Adipocyte (in vitro differentiated cells): ENCODE measurements at regions not wholly inside any gene's neighbourhood (a gene's known extent, or its start where the extent isn't known, plus 50 kb on each side); places are given as distances from the start of the nearest gene placed in this dataset.
A peak's percentile ranks its signal among the peaks of the same experiment; 100 is the strongest.

ENCODE experiments used
- DNase-seq: peaks from one replicate; pipeline ENCODE4 v3.0.0-alpha.2; 2015; ENCODE audit warnings: low read depth
- H3K27me3 ChIP-seq: replicated peaks from 2 replicates; pipeline ENCODE4 v1.7.0; 2013; ENCODE audit warnings: mild to moderate bottlenecking, low read length, moderate library complexity; ENCODE audit not compliant: control insufficient read depth, insufficient read depth
- H3K36me3 ChIP-seq: 2 replicates; pipeline ENCODE4 v1.7.0; 2013; ENCODE audit warnings: low read length, mild to moderate bottlenecking, moderate library complexity; ENCODE audit not compliant: control insufficient read depth, insufficient read depth, severe bottlenecking
- H3K4me1 ChIP-seq: 2 replicates; pipeline ENCODE4 v1.7.0; 2013; ENCODE audit warnings: mild to moderate bottlenecking, low read length, moderate library complexity; ENCODE audit not compliant: control insufficient read depth, insufficient read depth
- H3K4me3 ChIP-seq: 2 replicates; pipeline ENCODE4 v1.7.0; 2013; ENCODE audit warnings: mild to moderate bottlenecking, low read length, moderate library complexity
- H3K9ac ChIP-seq: 2 replicates; pipeline ENCODE4 v1.7.0; 2013; ENCODE audit warnings: mild to moderate bottlenecking, low read length, moderate library complexity
- H3K9me3 ChIP-seq: 2 replicates; pipeline ENCODE4 v1.7.0; 2013; ENCODE audit warnings: mild to moderate bottlenecking, low read length, moderate library complexity; ENCODE audit not compliant: control insufficient read depth

DNA sequence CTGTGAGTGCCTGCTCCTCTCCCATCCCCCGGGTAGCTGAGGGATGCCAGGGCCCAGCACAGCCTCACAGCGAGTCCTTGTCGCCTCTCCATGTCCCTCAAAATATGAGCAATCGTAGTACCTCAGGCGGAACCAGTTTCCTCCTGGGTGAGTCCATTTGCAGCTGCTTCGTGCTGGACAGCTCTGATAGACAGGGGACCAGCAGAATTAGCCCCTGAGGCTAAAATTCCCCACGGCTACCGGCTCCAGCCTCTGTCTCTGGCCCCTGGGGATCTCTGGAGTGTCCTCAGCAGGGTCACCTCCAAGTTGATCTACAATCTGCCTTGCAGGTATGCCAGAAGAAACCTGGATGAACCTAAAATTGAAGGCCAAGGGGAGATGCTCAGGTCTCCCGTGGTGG, 115.8 kb upstream of the FBXL7 start:
- Histone ChIP-seq H3K9me3 (no peaks in the 10 kb centered on the region), H3K9ac (no peak overlapping the region), H3K36me3 (no peaks in the 10 kb centered on the region), H3K4me1 (no peaks in the 10 kb centered on the region), H3K27me3 (peaks cover 7% of the 10 kb centered on the region), H3K4me3 (no peak overlapping the region)
- DNase-seq = no peak

DNA sequence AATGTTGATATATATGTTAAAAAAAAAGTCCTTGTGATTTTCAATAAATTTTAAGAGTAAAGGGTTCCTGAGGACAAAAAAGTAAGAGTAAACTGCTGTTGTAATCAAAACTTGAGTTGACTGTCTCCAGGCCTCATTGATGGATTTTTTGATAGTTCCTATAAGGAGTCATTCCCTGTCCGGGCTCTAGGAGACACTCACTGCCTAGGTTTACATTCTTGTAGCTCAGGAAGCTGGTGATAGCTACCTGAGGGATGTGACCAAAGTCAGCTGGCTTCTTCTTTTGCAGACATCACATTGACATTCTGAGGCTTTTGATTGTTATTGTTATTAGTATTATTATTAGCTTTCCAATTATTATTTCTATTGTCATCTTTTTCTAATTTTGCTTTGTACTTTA, 116.5 kb upstream of the FBXL7 start:
- no peaks in the 10 kb centered on the region for H3K36me3 ChIP-seq
- H3K27me3 ChIP-seq = peaks cover 7% of the 10 kb centered on the region
- H3K4me1 ChIP-seq = no peaks in the 10 kb centered on the region
- peak; percentile 63 for DNase-seq
- no peak overlapping the region for H3K9ac ChIP-seq
- no peaks in the 10 kb centered on the region for H3K9me3 ChIP-seq
- H3K4me3 ChIP-seq = no peak overlapping the region

DNA sequence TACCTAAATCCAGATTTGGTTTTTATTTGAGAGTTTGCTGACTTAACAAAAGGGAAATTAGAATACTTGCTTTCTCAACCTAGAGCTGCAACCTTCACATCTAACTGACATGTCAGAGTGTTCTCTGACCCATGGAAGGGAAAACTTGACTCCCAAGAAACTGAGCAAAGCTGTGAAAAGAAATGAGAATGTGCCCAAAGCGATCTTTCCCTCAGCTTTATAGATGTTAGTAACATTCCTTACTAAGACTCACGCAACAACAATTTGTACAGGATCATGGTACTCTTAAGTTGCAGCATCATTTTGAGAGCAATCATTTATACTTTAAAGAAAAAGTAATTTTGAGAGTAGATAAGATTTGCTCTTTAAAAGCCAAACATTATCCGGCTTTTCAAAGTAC, 117.0 kb upstream of the FBXL7 start:
- Histone ChIP-seq H3K36me3 (no peaks in the 10 kb centered on the region), H3K4me1 (peaks cover 1% of the 10 kb centered on the region), H3K9ac (no peak overlapping the region), H3K27me3 (peaks cover 7% of the 10 kb centered on the region), H3K9me3 (no peaks in the 10 kb centered on the region), H3K4me3 (no peak overlapping the region)
- DNase-seq = no peak

DNA sequence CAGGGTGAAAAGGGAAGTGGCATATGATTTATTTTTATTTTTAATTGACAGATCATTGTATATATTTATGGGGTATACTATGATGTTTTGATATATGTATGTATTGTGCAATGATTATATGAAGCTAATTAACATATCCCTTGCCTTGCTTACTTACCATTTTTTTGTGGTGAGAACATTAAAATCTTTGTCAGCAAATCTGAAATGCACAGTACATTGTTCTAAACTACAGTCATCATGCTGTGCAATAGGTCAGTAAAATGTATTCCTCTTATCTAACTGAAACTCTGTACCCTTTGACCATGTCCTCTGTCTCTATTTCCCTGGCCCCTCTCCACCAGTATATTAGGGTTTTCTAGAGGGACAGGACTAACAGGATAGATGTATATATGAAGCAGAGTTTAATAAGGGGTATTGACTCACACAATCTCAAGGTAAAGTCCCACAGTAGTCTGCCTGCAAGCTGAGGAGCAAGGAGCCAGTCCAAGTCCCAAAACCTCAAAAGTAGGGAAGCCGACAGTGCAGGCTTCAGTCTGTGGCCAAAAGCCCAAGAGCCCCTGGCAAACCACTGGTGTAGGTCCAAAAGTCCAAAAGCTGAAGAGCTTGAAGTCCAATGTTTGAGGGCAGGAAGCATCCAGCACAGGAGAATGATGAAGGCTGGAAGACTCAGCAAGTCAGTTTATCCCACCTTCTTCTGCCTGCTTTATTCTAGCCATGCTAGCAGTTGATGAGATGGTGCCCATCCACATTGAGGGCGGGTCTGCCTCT, 122.2 kb upstream of the FBXL7 start:
- no peaks in the 10 kb centered on the region for H3K27me3 ChIP-seq
- H3K9ac ChIP-seq = no peak overlapping the region
- no peak for DNase-seq
- H3K9me3 ChIP-seq = no peaks in the 10 kb centered on the region
- H3K4me1 ChIP-seq = peaks cover 27% of the 10 kb centered on the region
- H3K36me3 ChIP-seq = no peaks in the 10 kb centered on the region
- H3K4me3 ChIP-seq = no peak overlapping the region

DNA sequence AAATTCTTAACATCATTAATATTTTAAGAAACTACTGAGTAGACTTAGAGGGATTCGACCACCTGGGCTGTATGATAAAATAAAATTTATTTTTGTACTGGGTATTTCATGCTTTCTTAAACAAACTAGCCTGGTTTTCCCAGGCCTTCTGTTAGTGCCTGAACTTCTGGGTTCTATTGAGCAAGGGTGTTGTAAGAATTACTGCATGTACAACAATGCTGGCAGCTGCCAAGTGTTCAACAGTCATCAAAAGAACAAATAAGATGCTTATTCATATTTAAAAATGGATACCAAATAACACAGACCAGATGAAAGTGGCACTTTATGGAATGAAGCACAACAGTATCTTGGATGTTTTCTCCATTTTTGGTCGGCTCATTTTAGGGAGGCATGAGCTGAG, 123.2 kb upstream of the FBXL7 start:
- no peak for DNase-seq
- H3K4me3 ChIP-seq = peak overlapping the region; percentile 13
- H3K9me3 ChIP-seq = no peaks in the 10 kb centered on the region
- H3K9ac ChIP-seq = peak overlapping the region; percentile 43
- H3K36me3 ChIP-seq = no peaks in the 10 kb centered on the region
- H3K27me3 ChIP-seq = no peaks in the 10 kb centered on the region
- H3K4me1 ChIP-seq = peaks cover 27% of the 10 kb centered on the region

DNA sequence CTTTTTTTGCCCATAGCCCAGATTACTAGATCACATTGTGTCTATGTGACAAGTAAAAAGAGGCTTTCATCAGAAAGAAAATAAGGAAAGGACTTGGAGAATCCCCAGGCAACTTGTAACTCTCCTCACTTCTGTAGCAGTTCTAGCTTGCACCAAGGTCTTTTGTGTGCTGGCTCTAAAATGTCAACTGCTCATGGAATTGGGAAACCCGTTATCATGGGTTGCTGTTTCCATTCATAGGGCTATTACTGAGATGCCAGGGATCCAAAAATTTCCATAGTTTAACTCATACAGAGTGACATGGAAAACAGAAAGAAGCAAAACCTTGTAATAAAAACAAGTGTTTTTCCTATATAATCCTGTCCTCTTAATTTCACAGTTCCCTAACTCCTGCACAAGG, 123.9 kb upstream of the FBXL7 start:
- no peak for DNase-seq
- Histone ChIP-seq H3K4me3 (peak overlapping the region; percentile 13), H3K9ac (peak overlapping the region; percentile 43), H3K9me3 (no peaks in the 10 kb centered on the region), H3K4me1 (peaks cover 27% of the 10 kb centered on the region), H3K36me3 (no peaks in the 10 kb centered on the region), H3K27me3 (no peaks in the 10 kb centered on the region)

DNA sequence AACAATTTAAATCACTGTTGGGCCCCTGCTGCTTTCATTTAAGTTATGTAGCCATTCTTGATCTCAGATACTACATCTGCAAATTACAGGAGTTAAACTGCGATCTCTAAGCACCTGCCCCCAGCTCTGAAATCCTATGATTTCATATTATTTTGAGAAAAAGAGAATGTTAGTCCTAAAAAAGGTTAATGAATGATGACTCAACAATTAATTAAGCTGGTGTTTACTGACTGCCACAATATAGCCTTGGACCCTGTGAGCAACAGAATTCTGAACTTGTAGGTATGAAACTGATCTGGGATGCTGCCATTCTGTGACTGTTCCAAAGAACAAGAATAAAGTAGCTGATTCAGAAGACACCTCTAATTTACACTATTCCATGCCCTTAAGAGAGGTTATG, 124.4 kb upstream of the FBXL7 start:
- no peak overlapping the region for H3K9ac ChIP-seq
- H3K4me3 ChIP-seq = no peak overlapping the region
- no peaks in the 10 kb centered on the region for H3K9me3 ChIP-seq
- no peak for DNase-seq
- no peaks in the 10 kb centered on the region for H3K36me3 ChIP-seq
- no peaks in the 10 kb centered on the region for H3K27me3 ChIP-seq
- peaks cover 27% of the 10 kb centered on the region for H3K4me1 ChIP-seq

DNA sequence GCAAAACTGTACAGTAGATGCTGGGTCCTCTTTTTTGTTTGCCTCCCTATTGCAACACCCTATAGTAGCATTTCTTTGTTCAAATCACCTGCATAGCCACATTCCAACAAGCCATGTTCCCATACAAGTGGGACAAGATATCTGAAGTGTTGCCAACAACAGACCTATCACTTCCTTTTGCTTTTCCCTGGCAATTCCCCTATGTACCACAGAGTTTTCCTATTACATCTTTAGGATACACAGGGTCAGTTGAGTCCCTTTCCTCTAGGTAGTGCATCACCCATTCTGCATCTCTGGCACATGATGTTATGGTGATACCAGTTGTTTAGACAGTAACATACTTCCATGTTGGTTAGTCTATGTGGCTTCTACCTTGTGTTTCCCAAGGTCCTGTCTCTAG, 125.1 kb upstream of the FBXL7 start:
- DNase-seq = no peak
- Histone ChIP-seq H3K27me3 (no peaks in the 10 kb centered on the region), H3K36me3 (no peaks in the 10 kb centered on the region), H3K4me3 (no peak overlapping the region), H3K9me3 (no peaks in the 10 kb centered on the region), H3K4me1 (peaks cover 27% of the 10 kb centered on the region), H3K9ac (no peak overlapping the region)

DNA sequence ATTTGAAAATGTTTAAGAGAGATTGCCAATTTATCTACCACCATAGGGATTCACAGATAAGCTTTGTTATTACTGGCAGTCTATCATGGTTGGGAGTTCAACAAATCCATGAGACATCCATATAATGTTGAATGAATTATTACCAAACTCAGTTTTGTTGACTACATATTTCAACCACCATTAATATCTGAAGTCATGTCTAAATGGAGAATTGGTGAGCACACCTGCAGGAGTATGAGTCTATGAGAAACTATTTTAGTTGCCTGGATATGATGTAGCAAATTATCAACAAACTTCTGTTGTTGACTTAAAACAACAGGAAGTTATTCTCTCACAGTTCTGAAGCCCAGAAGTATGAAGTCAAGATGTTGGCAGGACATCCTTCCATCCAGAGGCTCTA, 126.8 kb upstream of the FBXL7 start:
- Histone ChIP-seq H3K9me3 (no peaks in the 10 kb centered on the region), H3K9ac (no peak overlapping the region), H3K4me3 (no peak overlapping the region), H3K36me3 (no peaks in the 10 kb centered on the region), H3K27me3 (no peaks in the 10 kb centered on the region), H3K4me1 (peaks cover 27% of the 10 kb centered on the region)
- DNase-seq = no peak

DNA sequence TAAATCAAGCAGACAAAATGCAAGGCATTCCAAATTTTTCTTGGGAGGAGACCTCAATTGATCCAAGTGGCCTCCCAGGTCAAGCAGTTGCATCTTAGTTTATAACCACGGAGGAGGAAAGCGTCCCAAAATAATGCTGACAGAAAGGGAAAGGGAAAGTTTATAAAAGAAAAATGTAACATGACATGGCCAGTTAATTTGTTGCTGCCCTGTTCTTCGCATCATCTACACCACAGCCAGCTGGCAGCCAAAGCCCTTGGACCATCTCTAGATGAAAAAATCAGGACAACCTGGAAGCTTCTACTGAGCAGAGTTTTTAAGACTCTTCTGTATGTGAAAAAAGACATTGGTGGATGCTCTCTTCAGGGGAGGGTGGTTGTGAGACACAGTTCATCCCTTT, 128.8 kb upstream of the FBXL7 start:
- Histone ChIP-seq H3K4me1 (peaks cover 18% of the 10 kb centered on the region), H3K9ac (no peak overlapping the region), H3K36me3 (no peaks in the 10 kb centered on the region), H3K27me3 (no peaks in the 10 kb centered on the region), H3K4me3 (no peak overlapping the region), H3K9me3 (no peaks in the 10 kb centered on the region)
- DNase-seq = no peak

DNA sequence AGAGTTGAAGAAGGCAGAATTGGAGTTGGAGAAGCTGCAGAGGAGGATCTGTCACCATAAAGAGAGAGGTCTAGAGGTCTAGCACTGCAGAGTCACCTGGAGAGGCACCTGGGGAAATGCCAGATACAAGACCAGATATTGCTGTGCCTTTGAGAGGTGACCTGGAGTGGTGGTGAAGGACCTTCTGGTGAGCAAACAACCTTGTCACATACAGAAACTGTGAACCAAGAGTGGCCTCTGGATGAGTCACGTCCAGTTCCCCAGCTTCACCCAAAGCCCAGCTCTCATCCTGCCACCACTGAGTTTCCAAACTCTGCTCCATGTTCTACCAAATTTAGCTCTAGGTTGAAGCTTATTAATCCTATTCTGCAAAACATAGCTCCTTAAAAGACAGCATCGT, 131.1 kb upstream of the FBXL7 start:
- no peaks in the 10 kb centered on the region for H3K27me3 ChIP-seq
- H3K9me3 ChIP-seq = no peaks in the 10 kb centered on the region
- DNase-seq = no peak
- H3K4me3 ChIP-seq = no peak overlapping the region
- H3K36me3 ChIP-seq = no peaks in the 10 kb centered on the region
- H3K9ac ChIP-seq = no peak overlapping the region
- H3K4me1 ChIP-seq = peaks cover 22% of the 10 kb centered on the region

DNA sequence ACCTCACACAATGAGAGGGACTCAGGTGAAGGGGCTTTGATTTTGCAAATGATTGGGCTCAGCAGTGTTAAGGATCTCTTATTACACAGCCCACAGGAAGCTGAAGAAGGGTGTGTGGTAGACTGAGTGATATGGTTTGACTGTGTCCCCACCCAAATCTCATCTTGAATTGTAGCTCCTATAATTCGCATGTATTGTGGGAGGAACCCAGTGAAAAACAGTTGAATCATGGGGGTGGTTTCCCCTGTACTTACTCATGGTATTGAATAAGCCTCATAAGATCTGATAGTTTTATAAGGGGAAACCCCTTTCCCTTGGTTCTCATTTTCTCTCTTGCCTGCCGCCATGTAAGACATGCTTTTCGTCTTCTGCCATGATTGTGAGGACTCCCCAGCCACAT, 132.5 kb upstream of the FBXL7 start:
- no peak overlapping the region for H3K4me3 ChIP-seq
- H3K27me3 ChIP-seq = no peaks in the 10 kb centered on the region
- H3K9me3 ChIP-seq = no peaks in the 10 kb centered on the region
- H3K4me1 ChIP-seq = peaks cover 22% of the 10 kb centered on the region
- H3K9ac ChIP-seq = no peak overlapping the region
- DNase-seq = no peak
- no peaks in the 10 kb centered on the region for H3K36me3 ChIP-seq
